OCI-LY7 (cell line): ENCODE measurements at regions not wholly inside any gene's neighbourhood (a gene's known extent, or its start where the extent isn't known, plus 50 kb on each side); places are given as distances from the start of the nearest gene placed in this dataset.

Source experiments
- BruUV-seq: library from RNA; stranded (reverse); fragments of 400-500 nt; replicated peaks from 2 replicates; lab custom pipeline; 2021; lab: Mats Ljungman, UMichigan
- CTCF ChIA-PET: fragments of 300-600 bp; sonication (Branson Sonifier 250); formaldehyde crosslinking; loops from one replicate; lab custom pipeline; 2022; ENCODE audit warnings: antibody characterized with exemption; ENCODE audit not compliant: unreplicated experiment; lab: Charles Lee
- POLR2A ChIA-PET: fragments of 300-600 bp; sonication (Branson Sonifier 250); formaldehyde crosslinking; loops from one replicate; lab custom pipeline; 2022; ENCODE audit warnings: antibody characterized with exemption; lab: Charles Lee
- DNase-seq: peaks from one replicate; pipeline ENCODE4 v3.0.0-alpha.2; 2015; ENCODE audit warnings: low spot score
- H2AFZ ChIP-seq: fragments of 200-600 bp; sonication (generic), shearing (Covaris generic); 2 replicates; pipeline ENCODE4 v1.6.1; 2014; ENCODE audit warnings: mild to moderate bottlenecking, antibody characterized with exemption, low read length, moderate library complexity
- H3K27ac ChIP-seq: fragments of 200-600 bp; sonication (generic); 2 replicates; pipeline ENCODE4 v1.5.1; 2014; ENCODE audit warnings: mixed run types, low read depth, mild to moderate bottlenecking, moderate library complexity, low read length, inconsistent platforms; ENCODE audit not compliant: poor library complexity, severe bottlenecking
- H3K36me3 ChIP-seq: fragments of 200-600 bp; sonication (generic); 2 replicates; pipeline ENCODE4 v1.6.1; 2014; ENCODE audit warnings: mild to moderate bottlenecking, antibody characterized with exemption, low read length, moderate library complexity, mixed read lengths; ENCODE audit not compliant: insufficient read depth
- H3K4me1 ChIP-seq: fragments of 200-600 bp; sonication (generic); 2 replicates; pipeline ENCODE4 v1.5.1; 2014; ENCODE audit warnings: mild to moderate bottlenecking, low read length; ENCODE audit not compliant: insufficient read depth, poor library complexity, severe bottlenecking
- H3K4me2 ChIP-seq: fragments of 200-600 bp; sonication (generic); 2 replicates; pipeline ENCODE4 v1.6.1; 2014; ENCODE audit warnings: mild to moderate bottlenecking, low read length
- H3K4me3 ChIP-seq: fragments of 200-600 bp; sonication (generic); 2 replicates; pipeline ENCODE4 v1.5.1; 2014; ENCODE audit warnings: mild to moderate bottlenecking, low read depth, low read length; ENCODE audit not compliant: poor library complexity, severe bottlenecking
- H3K79me2 ChIP-seq: fragments of 200-600 bp; sonication (generic); 2 replicates; pipeline ENCODE4 v1.6.1; 2016; ENCODE audit warnings: low read depth, mild to moderate bottlenecking, low read length, moderate library complexity, mixed read lengths; ENCODE audit not compliant: insufficient read depth
- H3K9me2 ChIP-seq: fragments of 200-600 bp; sonication (generic); 2 replicates; pipeline ENCODE4 v1.6.1; 2016; ENCODE audit warnings: mild to moderate bottlenecking, low read length, mixed read lengths; ENCODE audit not compliant: insufficient read depth
- H3K9me3 ChIP-seq: fragments of 200-600 bp; sonication (generic); 2 replicates; pipeline ENCODE4 v1.6.1; 2014; ENCODE audit warnings: mild to moderate bottlenecking, mixed run types, low read length, mixed read lengths
- H4K20me1 ChIP-seq: fragments of 200-600 bp; sonication (generic); 2 replicates; pipeline ENCODE4 v1.6.1; 2014; ENCODE audit warnings: mild to moderate bottlenecking, antibody characterized with exemption, low read length, moderate library complexity, mixed read lengths; ENCODE audit not compliant: insufficient read depth
- EZH2phosphoT487 ChIP-seq: fragments of 200-600 bp; sonication (generic); IDR thresholded peaks from 2 replicates; pipeline ENCODE4 v1.6.1; 2018; ENCODE audit warnings: low read depth, borderline replicate concordance, mild to moderate bottlenecking, mixed run types, antibody characterized with exemption, low read length, moderate library complexity, mixed read lengths
- intact Hi-C: fragments of 100-400 bp; cut with micrococcal nuclease; formaldehyde crosslinking; loops from one replicate; pipeline ENCODE4 v1.10.0; 2022; ENCODE audit not compliant: unreplicated experiment
- TF ChIP-seq, protein P1 (sequence below): fragments of 200-600 bp; sonication (generic); conservative IDR thresholded peaks from 2 replicates; pipeline ENCODE4 v1.5.1; 2014; ENCODE audit warnings: mild to moderate bottlenecking, antibody characterized with exemption, low read length, moderate library complexity, mixed read lengths

DNA sequence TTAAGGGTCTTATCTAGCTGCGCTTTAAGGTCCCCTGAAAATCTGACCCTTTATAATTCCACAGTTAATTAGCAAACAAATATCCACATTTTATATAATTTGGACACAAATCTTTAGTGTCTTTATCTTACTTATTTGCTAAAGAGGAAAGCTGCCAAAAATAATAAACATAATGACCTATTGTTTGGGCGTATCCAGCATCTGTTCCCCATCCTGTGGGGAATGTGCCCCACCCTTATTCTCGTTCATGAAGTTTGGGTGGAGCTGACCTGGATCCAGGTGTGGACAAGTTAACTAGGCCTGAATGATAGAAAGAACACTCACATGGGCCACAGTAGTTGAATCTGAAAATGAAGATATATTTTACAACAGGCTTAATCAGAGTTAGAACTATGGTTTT is 218.3 kb downstream of the CRPPA start:
- H2AFZ ChIP-seq, result no peak overlapping the region
- H3K27ac ChIP-seq, result no peak overlapping the region
- H3K36me3 ChIP-seq, result no peaks in the 10 kb centered on the region
- H3K4me2 ChIP-seq, result no peak overlapping the region
- no peaks in the 10 kb centered on the region for H3K4me1 ChIP-seq
- no peaks in the 10 kb centered on the region for H4K20me1 ChIP-seq
- TF ChIP-seq, protein P1, sequence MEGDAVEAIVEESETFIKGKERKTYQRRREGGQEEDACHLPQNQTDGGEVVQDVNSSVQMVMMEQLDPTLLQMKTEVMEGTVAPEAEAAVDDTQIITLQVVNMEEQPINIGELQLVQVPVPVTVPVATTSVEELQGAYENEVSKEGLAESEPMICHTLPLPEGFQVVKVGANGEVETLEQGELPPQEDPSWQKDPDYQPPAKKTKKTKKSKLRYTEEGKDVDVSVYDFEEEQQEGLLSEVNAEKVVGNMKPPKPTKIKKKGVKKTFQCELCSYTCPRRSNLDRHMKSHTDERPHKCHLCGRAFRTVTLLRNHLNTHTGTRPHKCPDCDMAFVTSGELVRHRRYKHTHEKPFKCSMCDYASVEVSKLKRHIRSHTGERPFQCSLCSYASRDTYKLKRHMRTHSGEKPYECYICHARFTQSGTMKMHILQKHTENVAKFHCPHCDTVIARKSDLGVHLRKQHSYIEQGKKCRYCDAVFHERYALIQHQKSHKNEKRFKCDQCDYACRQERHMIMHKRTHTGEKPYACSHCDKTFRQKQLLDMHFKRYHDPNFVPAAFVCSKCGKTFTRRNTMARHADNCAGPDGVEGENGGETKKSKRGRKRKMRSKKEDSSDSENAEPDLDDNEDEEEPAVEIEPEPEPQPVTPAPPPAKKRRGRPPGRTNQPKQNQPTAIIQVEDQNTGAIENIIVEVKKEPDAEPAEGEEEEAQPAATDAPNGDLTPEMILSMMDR, result no peak
- no peak for TF ChIP-seq EZH2phosphoT487
- intact Hi-C loops, result no loop called here
- BruUV-seq, result no TSS peak
- H3K9me2 ChIP-seq, result no peaks in the 10 kb centered on the region
- no peaks in the 10 kb centered on the region for H3K9me3 ChIP-seq
- ChIA-PET POLR2A (no interaction called here), CTCF (no interaction called here)
- H3K79me2 ChIP-seq, result no peaks in the 10 kb centered on the region
- no peak for DNase-seq
- H3K4me3 ChIP-seq, result no peak overlapping the region

DNA sequence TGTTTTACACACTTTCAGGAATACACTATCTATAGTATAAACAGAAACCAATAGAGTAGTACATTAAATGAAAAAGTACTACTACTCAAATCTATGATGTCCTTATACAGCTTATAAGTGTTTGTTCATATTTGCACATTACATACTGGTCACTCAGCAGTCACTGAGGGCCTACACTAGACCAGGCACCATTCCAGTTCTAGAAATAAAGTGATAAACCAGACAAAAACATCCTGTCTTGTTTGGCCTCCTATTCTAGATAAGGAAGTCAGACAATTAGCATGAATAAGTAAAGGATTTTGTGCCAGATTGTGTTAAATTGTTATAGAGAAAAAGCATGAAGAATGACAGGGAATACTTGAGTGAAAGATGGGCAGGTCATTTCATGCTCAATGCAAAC is 219.0 kb downstream of the CRPPA start:
- Histone ChIP-seq H2AFZ (no peak overlapping the region), H3K9me3 (no peaks in the 10 kb centered on the region), H3K27ac (no peak overlapping the region), H3K36me3 (no peaks in the 10 kb centered on the region), H3K79me2 (no peaks in the 10 kb centered on the region), H3K4me3 (no peak overlapping the region), H3K4me1 (no peaks in the 10 kb centered on the region), H3K9me2 (no peaks in the 10 kb centered on the region), H3K4me2 (no peak overlapping the region), H4K20me1 (no peaks in the 10 kb centered on the region)
- intact Hi-C loops, result no loop called here
- no TSS peak for BruUV-seq
- CTCF ChIA-PET, result no interaction called here
- TF ChIP-seq EZH2phosphoT487, result no peak
- TF ChIP-seq, protein P1, result no peak
- DNase-seq, result no peak
- POLR2A ChIA-PET, result interaction anchor here (0.6 kb wide), 1 partner anchor 806 kb away, joined by 3 read pairs; no protein-coding TSS in a partner anchor

DNA sequence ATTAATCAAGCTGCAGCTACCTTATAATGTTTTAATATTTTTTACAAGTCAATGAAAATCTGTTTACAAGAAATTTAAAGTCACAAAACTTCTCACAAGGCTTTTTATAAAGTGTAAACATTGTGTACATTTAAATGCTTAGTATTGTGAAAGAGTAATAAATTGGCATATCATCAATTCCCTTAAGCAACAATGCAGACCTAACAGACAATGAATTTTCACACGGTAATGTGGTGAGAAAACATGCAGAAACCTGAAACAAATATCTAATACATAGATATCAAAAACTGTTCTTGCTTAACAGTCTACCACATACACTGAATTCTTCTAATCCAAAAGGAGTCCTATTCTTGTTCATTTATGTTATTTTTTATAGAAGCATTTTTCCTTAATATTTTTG is 220.7 kb downstream of the CRPPA start:
- intact Hi-C loops, result no loop called here
- Histone ChIP-seq H3K4me2 (no peak overlapping the region), H3K9me2 (no peaks in the 10 kb centered on the region), H3K4me1 (no peaks in the 10 kb centered on the region), H4K20me1 (no peaks in the 10 kb centered on the region), H3K36me3 (no peaks in the 10 kb centered on the region), H3K79me2 (no peaks in the 10 kb centered on the region), H3K9me3 (no peaks in the 10 kb centered on the region), H3K4me3 (no peak overlapping the region), H3K27ac (no peak overlapping the region), H2AFZ (no peak overlapping the region)
- no peak for DNase-seq
- no peak for TF ChIP-seq EZH2phosphoT487
- TF ChIP-seq, protein P1, result no peak
- ChIA-PET CTCF (no interaction called here), POLR2A (no interaction called here)
- BruUV-seq, result no TSS peak
